Fibroblast of skin of right quadriceps (primary cell): ENCODE measurements at regions not wholly inside any gene's neighbourhood (a gene's known extent, or its start where the extent isn't known, plus 50 kb on each side); places are given as distances from the start of the nearest gene placed in this dataset.
"Not testable (repeated sequence)": the region's sequence is repeated elsewhere in the genome, so short reads cannot be mapped to it uniquely, and the experiment has no call there.

Experiments
- DNase-seq: peaks from one replicate; pipeline ENCODE4 v3.0.0-alpha.2; 2013

DNA sequence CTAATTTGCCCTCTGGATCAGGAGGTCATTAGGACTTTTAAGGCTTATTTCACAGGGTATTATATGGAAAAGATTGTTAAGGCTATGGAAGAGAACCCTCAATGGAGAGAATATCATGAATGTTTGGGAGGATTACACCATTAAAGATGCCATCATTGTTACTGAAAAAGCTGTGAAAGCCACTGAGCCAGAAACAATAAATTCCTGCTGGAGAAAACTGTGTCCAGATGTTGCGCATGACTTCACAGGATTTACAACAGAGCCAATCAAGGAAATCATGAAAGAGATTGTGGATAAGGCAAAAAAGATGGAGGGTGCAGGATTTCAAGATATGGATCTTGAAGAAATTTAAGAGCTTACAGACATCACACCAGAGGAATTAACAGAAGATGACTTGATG is 798.3 kb upstream of the SLC35B3 start:
- DNase-seq = no peak

DNA sequence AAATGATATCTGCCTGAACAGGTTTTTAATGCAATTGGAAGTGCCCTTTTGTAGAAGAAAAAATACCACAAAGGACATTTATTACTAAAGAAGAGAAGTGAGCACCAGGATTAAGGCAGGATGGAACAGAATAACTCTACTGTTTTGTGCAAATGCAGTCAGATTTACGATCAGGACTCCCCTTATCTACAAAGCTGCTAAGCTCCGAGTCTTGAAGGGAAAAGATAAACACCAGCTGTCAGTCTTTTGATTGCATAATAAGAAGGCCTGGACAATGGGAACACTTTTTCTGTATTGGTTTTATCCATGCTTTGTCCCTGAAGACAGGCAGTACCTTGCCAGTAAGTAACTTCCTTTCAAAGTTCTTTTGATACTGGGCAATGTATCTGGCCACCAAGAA is 797.9 kb upstream of the SLC35B3 start:
- no peak for DNase-seq

DNA sequence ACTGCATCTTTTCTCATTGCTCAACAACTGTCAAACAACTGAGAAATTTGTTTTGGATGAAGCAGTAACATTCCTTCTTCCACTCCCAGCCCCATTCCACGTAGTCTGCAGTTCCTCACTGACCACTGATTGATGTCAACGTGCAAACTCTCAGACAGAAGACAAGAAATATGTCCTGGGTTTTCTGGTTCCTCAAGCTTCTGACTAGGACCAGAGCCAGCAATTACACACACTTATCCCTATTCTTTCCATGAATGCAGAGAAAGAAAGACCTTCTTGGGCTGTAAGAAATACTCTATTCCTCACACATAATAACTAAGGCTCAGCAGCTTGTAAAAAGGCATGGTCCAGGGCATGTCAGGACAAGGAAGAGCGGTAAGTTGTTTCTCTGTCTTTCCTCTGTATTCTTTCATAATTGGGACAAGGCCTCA is 790.1 kb upstream of the SLC35B3 start:
- DNase-seq = peak; percentile 22

DNA sequence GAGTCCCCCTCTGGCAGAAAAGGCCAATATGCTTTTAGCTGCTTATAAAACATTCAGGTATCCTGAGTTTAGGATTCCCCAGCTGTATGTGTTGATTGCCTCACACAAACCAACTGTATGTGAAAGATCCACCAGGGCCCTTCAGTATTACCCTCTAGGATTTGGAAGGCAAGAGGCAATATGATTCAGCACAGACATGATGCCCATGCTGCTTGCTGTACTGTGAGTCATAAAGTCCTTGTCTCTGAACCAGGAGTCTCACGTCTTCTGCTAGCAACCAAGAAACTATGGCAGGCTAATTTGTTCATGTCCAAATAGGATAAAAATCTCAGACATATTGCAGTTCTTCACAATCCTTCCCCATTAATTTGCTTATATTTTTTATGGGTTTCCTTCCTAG is 789.2 kb upstream of the SLC35B3 start:
- no peak for DNase-seq

DNA sequence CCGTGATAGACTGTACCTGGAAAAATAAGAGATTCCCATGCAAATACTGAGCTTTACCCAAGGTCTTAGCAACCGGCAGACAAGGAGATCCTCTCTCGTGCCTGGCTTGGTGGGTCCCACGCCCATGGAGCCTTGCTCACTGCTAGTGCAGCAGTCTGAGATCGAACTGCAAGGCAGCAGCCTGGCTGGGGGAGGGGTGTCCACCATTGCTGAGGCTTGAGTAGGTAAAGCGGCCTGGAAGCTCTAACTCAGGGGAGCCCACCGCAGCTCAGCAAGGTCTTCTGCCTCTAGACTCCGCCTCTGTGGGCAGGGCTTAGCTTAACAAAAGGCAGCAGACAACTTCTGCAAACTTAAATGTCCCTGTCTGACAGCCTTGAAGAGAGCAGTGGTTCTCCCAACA is 778.4 kb upstream of the SLC35B3 start:
- not testable (repeated sequence) for DNase-seq

DNA sequence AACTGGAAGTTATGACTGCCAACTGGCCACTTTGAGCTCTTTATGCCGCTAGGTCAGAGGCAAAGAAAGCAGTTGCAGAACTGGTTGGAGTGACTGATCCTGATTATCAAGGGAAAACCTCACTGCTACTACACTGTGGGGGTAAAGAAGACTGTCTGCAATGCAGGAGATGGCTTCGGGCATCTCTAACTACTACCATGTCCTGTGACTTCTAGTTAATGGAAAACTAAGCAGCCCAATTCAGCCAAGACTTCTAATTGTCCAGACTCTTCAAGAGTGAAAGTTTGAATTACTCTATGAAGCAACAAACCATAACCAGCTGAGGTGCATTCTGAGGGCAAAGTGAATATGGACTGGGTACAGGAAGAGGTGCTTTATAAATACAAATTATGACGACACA is 773.6 kb upstream of the SLC35B3 start:
- no peak for DNase-seq

DNA sequence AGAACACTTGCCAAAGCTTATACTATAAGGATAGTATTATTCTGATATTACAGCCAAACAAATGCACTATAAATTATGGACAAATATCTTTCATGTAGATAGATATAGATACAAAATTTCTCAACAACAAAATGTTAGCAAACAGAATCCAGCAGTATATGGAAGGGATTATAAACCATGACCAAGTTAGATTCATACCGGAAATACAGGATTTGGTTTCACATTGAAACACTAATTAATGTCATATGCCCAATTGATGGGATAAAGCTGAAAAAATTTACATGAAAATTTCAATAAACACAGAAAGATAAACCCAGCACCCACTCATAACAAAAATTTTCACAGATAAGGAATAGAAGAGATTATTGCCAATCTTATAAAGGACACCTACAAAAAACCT is 770.3 kb upstream of the SLC35B3 start:
- peak; percentile 9 for DNase-seq

DNA sequence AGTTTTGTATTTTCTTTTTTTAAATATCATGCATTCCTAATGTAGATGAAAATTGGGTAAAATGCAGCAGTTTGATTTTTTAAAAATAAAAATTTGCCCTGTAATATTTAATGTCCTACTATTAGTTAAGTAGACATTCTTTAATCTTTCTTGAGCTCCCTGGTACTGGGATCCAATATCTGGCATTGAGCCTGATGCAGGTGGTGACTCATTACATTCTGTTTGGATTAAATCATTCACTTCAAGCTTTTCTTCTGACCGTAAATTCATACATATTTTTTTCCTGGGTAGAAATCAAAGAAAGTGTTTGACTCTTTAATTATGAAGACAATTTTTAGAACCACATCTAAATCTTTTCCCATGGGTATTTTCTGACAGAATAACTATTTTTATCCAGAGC is 768.8 kb upstream of the SLC35B3 start:
- peak; percentile 68 for DNase-seq

DNA sequence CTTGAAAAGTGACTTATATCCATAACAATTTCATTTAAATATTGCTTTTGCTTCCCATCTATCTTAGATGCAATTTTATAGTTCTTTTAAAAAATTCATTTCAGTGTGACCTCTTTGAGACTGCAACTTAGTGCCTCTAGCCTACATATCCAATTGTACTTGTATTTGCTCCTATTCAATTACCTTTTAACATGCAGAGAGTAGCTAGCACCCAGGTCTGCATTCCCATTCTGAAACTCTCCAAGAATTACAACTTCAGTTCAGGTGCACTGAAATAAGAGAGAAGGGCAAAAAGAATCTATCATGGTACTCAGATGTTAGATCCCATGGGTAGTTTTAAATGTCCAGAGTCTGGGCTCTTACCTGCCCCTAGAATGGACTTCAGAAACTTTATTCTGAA is 765.4 kb upstream of the SLC35B3 start:
- no peak for DNase-seq

DNA sequence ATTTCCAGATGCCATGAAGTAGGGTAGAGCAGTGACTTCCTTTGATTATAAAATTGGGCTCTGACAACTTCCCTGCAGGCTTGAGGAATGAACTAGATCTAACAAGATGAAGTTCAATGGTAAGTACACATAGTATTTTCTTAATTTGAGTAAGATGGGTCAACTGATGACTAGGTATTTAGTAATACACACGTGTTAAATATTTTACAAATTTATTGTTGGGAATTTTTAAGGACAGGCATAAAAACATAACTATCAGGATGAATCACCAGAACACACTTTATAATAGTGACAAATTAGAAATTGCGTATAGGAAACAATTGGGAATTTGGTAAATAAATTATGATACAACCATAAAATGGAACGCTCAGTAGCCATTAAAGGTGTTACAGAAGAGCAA is 762.4 kb upstream of the SLC35B3 start:
- DNase-seq = no peak

DNA sequence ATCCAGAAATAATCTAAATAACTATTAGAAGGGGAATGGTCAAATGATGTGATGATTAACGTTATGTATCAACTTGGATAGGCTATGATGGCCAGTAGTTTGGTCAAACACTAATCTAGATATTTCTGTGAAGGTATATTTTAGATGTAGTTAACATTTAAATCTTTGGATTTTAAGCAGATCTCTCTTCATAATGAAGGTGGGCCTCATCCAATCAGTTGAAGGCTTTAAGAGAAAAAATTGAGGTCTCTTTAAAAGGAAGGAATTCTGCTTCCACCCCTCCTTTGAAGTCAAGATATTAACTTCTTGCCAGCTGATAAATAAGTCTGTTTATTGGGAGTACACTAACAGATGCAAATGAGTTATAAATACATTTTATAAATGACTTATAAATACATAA is 760.0 kb upstream of the SLC35B3 start:
- DNase-seq = no peak

DNA sequence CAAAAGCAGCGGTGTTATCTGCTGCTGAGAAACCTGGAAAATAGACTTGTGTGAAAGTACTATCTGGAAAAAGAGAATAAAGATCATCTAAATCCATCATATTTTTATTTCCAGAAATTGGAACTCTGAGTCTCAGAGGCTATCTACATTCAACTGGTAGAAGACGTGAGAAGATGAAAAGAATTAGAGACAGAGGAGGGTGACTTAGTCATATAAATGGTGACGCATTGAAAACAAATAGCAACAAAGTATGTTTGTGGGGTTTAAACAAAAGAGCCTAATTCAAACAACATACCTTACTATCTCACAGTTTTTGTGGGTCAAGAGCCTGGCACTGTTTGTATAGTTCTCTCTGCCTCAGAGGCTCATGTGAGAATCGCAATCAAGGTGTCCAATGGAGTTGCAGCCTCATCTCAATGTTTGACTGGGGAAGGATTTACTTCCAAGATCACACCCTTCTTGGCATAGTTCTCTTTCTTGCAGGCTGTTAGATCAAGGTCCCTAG is 757.1 kb upstream of the SLC35B3 start:
- DNase-seq = no peak

DNA sequence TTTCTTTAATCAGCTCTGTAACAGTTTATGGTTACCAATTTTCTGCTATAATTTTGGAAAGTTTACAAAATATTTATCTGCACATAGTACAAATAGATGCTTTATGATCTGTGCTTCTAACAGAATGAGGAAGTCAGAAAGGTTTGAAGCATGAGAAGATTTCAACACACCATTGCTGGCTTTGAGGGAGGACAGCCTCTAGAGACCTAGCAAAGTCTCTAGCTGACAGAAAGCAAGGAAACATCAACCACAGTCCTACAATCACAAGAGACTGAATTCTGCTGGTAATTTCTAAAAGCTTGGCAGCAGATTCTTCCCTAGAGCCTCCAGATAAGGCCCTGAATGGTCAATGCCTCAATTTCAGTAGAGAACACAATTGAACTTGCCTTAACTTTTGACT is 750.8 kb upstream of the SLC35B3 start:
- DNase-seq = no peak

DNA sequence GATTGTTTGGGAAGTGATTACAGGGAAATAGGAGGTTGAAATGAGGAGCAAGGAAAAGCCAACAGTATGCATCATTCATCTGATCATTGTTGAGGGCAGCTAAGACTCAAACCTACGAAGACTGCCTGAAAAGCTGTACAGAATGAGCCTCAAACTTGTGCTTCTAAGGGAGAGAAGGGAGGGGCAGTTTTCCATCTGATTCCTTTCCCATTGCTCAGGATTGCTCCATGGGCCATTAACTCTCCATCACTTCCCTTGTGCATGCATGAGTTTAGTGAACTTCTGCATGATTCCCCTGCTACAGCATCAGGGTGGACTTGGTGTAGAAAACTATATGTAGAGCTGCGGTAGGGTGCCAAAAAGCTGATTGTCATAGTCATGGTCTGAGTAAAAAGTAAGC is 742.7 kb upstream of the SLC35B3 start:
- no peak for DNase-seq

DNA sequence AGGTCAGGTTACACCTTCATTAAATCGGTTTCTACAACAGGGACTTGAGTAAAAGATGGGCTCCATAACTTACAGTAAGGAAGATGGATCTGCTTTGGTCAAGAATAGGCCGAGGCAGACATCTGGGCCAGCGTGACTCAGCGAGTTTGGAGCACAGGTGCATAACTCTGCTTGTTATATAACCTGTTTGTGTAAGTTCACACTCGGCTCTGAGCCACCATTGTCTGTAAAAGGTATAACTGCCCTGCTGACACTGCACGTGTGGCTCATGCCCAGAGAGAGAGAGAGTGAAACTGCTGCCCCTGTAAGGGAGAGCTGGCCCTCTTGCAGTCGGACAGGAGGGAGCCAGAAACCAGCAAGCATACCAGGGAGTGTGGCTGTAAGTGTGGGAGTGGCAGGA is 737.9 kb upstream of the SLC35B3 start:
- DNase-seq = no peak

DNA sequence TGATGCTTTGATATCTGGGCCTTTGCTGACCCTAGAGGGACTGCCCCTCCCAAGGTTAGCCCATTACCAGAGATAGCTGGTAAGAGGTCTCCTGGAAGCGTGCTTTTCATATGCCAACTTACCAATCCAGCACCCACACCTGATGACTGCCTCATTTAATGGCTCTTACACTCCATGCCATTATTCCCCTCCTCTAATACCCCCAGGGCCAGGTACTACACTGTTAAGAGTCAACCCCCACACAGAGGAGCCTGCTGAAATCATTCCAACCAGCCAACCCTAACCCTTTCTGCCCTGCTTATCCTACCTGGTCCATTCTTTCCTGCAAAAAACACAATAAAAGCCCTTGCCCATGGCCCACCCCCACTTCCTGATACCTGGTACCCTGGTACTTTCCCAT is 736.8 kb upstream of the SLC35B3 start:
- DNase-seq = no peak

DNA sequence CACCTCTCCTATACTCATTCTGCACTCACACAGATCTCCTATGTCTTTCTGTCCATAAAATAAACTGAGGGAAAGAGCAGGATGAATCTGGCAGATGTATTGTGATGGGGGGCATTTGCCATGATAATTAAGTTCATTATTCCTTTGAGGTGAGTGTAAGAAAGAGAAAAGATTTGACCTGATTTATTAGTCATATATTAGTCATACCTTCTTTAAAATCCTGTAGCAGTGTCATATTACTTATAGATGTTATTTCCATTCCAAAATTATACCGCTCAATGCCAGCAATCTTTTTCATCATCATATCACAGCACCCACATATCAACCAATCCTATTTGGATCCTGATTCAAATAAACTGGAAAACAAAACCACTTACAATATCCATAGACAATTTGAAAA is 733.3 kb upstream of the SLC35B3 start:
- no peak for DNase-seq

DNA sequence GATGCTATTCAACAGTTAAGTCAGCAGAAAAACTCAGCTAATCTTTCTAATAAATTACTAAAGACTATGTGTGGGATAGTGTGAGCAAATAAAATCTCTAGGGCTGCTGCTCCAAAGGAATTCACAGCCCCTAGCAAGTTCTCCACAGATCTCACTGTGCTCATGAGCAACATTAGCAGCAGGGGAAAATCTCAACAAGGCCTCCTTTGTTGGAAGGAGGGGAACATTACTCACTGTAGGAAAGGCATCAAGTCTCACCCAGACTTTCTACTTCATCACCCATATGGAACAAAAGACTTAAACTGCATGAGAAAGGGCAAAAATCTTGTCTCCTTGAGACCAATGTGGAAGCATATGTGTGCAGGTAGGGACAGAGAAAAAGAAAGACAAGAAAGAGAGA is 726.4 kb upstream of the SLC35B3 start:
- no peak for DNase-seq

DNA sequence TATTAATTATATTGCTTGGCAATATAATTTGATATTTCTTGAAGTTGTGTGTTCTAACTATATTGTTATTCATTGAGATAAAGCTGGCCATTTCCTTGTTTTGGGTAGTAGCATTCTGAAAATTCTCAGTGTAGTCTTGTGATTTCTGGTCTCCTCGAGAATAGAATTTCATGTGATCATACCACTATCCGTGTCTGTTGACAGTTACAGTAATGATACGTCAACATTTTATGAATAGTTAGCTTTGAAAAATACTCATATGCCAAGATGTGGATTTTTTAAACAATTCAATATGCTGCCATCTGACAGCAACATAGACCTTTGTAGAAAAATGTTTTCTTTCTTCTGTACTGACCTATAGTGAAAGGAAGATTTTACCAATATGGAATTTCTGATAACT is 723.7 kb upstream of the SLC35B3 start:
- DNase-seq = no peak

DNA sequence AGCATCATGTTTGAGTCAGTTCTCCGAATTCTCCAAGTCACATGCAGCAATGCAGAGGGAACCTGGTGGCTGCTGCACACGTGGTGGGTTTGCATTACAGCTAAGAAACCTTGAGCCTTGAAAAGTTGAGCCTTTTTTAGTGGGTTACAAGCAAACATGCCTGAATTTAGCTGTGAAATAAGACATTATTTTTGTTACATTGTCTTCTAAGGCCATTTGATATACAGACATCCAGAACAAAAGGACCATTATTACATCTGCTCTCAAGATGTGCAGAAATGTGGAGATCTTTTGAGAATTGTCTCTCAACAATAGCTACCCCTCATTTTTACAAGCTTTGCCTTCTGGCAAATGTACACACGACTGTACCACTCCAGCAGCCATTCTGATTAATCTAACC is 720.5 kb upstream of the SLC35B3 start:
- DNase-seq = no peak

DNA sequence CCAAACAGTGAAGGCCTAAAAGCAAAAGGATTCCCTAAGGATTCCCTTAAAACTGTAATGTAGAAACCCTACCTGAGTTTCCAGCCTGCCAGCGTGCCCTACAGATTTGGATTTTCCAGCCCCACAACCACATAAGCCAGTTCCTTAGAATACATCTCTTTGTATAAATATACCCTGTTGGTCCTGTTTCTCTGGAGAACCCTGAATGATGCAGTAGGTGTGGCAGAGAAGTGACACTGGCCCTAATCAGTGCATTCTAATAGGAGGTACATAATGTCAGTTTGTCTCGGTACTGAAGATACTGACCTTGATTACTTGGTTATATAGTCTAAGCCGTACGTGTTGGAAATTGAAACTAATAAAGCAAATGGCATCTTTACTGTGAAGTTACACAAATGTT is 707.8 kb upstream of the SLC35B3 start:
- DNase-seq = no peak

DNA sequence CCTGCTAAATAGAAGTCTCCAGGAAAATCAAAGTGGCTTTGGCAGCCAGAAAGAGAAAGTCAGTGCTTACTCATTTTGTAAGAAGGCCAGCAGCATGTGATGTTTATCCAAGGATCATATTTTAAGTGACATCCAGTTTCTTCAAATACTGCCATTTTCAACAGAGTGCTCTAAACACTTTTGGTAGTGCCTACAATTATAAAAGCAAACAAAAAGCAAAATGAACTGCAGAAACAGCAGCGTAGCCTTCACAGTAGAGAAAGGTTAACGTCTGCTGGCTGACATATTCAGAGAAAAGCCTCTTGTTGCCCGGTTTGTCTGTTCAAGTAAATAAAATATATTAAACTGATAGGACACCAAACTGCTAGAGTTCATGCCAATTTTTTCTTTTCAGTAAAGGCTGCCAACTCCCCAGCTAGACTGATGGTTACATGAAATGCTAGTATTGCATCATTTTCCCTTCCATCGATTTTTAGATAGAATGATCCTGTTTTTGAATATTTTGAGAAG is 705.7 kb upstream of the SLC35B3 start:
- DNase-seq = peak; percentile 22

DNA sequence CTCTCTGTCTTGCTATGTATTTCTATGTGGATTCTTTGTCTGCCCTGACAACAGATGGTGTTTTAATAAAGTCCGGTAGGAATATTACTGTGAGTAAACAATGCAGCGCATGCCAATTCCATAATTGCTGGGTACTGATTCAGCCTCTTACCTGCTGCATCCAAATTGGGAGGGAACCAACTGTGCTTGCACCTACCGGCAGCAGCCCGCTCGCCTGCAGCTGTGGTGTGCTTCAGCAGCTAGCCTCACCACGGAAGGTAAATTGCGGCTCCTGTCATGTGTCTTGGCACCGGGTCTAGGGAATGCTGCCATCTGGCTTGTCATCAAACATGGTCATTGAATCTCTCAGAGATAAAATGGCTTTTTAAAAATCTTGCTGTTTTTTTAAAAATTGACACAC is 704.8 kb upstream of the SLC35B3 start:
- DNase-seq = no peak

DNA sequence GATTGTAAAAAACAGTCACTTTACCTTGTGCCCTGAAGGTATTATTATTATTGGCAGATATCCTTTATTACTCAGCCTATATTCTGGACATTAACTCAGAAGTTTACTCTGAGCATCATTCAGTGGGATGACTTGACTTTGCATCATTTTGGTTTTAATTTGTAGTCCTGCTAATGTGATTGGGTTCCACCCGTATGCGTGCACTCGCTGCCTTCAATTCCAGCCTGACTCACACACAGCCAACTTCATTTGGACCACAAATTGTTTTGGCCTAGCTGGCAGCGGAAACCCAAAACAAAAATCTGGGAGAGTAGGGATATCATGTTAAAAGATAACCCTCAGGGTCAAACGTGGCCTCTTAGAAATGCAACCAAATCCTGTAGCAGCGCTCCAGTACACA is 704.4 kb upstream of the SLC35B3 start:
- DNase-seq = peak; percentile 70

DNA sequence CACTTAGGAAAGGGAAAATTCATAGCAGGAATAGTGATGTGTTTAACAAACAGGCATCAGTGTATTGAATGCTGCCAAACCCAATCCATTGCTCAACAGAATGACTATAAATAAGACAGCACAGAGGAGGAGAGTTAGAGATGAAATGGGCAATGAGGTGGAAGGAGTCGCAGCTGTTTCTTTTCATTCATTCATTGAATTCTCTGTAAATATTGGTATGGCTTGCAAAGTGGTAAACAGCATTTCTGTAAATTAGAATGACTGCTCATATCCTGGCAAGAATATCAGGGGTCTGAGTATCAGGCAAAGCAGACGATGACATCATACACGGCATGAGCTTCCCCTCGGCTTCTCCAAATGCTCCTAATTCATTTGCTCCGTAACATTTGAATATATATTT is 703.6 kb upstream of the SLC35B3 start:
- peak; percentile 21 for DNase-seq
